Mesendoderm (in vitro differentiated cells): ENCODE measurements at regions not wholly inside any gene's neighbourhood (a gene's known extent, or its start where the extent isn't known, plus 50 kb on each side); places are given as distances from the start of the nearest gene placed in this dataset.
"Not testable (repeated sequence)": the region's sequence is repeated elsewhere in the genome, so short reads cannot be mapped to it uniquely, and the experiment has no call there.

ENCODE experiments used
- DNase-seq: peaks from one replicate; pipeline ENCODE4 v3.0.0; 2013
- H2AK5ac ChIP-seq: 2 replicates; pipeline ENCODE4 v1.6.1; 2013; ENCODE audit warnings: low read length, inconsistent platforms
- H2BK120ac ChIP-seq: 2 replicates; pipeline ENCODE4 v1.6.1; 2013; ENCODE audit warnings: low read depth, mild to moderate bottlenecking, low read length, moderate library complexity, mixed read lengths
- H2BK15ac ChIP-seq: replicated peaks from 2 replicates; pipeline ENCODE4 v1.6.1; 2013; ENCODE audit warnings: low read depth, mild to moderate bottlenecking, moderate library complexity
- H2BK5ac ChIP-seq: 2 replicates; pipeline ENCODE4 v1.6.1; 2013; ENCODE audit warnings: low read length, inconsistent platforms
- H3K18ac ChIP-seq: 2 replicates; pipeline ENCODE4 v1.6.1; 2013; ENCODE audit warnings: mild to moderate bottlenecking, low read length, mixed read lengths
- H3K23ac ChIP-seq: one replicate; pipeline ENCODE4 v1.6.1; 2013; ENCODE audit warnings: low read length
- H3K27ac ChIP-seq: 2 replicates; pipeline ENCODE4 v1.5.1; 2013; ENCODE audit warnings: low read depth, mild to moderate bottlenecking, inconsistent platforms, low read length, moderate library complexity
- H3K27me3 ChIP-seq: 2 replicates; pipeline ENCODE4 v1.6.1; 2013; ENCODE audit warnings: low read length, control low read depth, mild to moderate bottlenecking, inconsistent platforms; ENCODE audit not compliant: insufficient read depth, poor library complexity
- H3K36me3 ChIP-seq: 2 replicates; pipeline ENCODE4 v1.6.1; 2013; ENCODE audit warnings: low read length, inconsistent platforms; ENCODE audit not compliant: control insufficient read depth, insufficient read depth
- H3K4ac ChIP-seq: one replicate; pipeline ENCODE4 v1.6.1; 2013; ENCODE audit warnings: low read depth, mild to moderate bottlenecking, low read length, moderate library complexity
- H3K4me1 ChIP-seq: 2 replicates; pipeline ENCODE4 v1.6.1; 2013; ENCODE audit warnings: low read depth, low read length, inconsistent platforms; ENCODE audit not compliant: control insufficient read depth
- H3K4me2 ChIP-seq: 2 replicates; pipeline ENCODE4 v1.6.1; 2013; ENCODE audit warnings: low read length
- H3K4me3 ChIP-seq: 2 replicates; pipeline ENCODE4 v1.5.1; 2013; ENCODE audit warnings: mild to moderate bottlenecking, low read length
- H3K56ac ChIP-seq: one replicate; pipeline ENCODE4 v1.6.1; 2013; ENCODE audit warnings: low read length
- H3K79me1 ChIP-seq: 2 replicates; pipeline ENCODE4 v1.6.1; 2013; ENCODE audit warnings: low read length, inconsistent platforms
- H3K79me2 ChIP-seq: 2 replicates; pipeline ENCODE4 v1.6.1; 2013; ENCODE audit warnings: mild to moderate bottlenecking, low read length; ENCODE audit not compliant: control insufficient read depth, insufficient read depth
- H3K9ac ChIP-seq: 2 replicates; pipeline ENCODE4 v1.6.1; 2013; ENCODE audit warnings: low read length, inconsistent platforms
- H4K5ac ChIP-seq: one replicate; pipeline ENCODE4 v1.6.1; 2013; ENCODE audit warnings: low read length
- H4K8ac ChIP-seq: one replicate; pipeline ENCODE4 v1.6.1; 2013; ENCODE audit warnings: low read depth, mild to moderate bottlenecking, control low read depth, low read length, moderate library complexity
- WGBS: extraction: QIAGEN DNeasy Blood & Tissue Kit; methylation state at CpG from one replicate; pipeline ENCODE4 v1.1.7; 2013; ENCODE audit warnings: low lambda C conversion rate, missing lambda C conversion rate; ENCODE audit not compliant: insufficient coverage; ENCODE audit errors: extremely low coverage; 5-methylcytosine and 5-hydroxymethylcytosine counted together

DNA sequence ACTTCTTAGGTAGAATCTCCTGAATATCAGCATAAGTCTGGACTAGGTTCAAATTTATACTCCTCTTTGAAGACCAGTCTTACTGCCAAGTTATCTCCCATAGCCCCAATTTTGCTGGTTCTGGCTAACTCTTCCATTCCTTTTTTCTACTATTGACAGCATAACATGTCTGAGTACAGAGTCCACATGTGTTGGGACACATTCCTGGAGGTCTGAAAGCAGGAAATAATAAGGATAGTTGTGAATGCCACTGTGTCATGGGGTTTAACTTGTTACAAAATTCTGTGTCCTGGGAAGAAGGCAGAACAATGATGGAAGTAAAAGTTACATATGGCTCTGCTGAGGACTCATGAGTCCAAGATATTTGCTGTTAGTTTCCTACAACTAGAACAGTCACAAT lies 57.4 kb upstream of the ZBTB20 start:
- Histone ChIP-seq H4K8ac (no peak overlapping the region), H3K4me2 (no peak overlapping the region), H3K27me3 (no peaks in the 10 kb centered on the region), H2AK5ac (no peak overlapping the region), H3K56ac (no peak overlapping the region), H3K9ac (no peak overlapping the region), H2BK5ac (no peak overlapping the region), H3K4ac (no peak overlapping the region), H3K79me2 (no peaks in the 10 kb centered on the region), H2BK15ac (no peak overlapping the region), H4K5ac (no peak overlapping the region), H3K36me3 (no peaks in the 10 kb centered on the region), H2BK120ac (no peak overlapping the region), H3K18ac (no peak overlapping the region), H3K4me1 (no peaks in the 10 kb centered on the region), H3K23ac (no peak overlapping the region), H3K27ac (no peak overlapping the region), H3K4me3 (no peak overlapping the region), H3K79me1 (no peaks in the 10 kb centered on the region)
- no peak for DNase-seq

DNA sequence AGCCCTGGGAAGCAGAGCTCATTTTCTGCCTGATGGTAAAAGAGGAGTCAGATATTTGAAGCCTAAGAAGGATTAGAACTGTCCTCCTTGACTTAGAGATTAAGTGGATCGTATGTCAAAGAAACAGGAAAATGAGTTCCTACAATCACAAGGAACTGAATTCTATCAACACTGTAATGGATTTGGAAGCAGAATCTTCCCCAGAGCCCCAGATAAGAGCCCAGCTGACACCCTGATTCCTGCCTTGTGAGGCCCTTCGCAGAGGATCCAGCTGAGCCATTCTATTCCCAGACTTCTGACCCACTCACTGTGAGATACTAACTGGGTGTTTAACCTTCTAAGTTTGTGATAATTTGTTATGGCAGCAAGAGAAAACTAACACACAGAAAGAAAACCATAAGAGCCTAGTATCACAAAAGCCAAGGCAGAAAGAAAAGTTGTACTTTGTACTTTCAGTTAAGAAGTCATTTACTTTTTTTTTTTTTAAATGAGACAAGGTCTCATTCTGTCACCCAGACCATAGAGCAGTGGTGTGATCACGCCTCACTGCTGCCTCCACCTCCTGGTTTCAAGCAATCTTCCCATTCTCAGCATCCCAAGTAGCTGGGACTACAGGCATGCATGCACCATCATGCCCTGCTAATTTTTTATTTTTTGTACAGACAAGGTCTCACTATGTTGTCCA lies 61.1 kb upstream of the ZBTB20 start:
- no peaks in the 10 kb centered on the region for H3K79me1 ChIP-seq
- no peak overlapping the region for H3K4me2 ChIP-seq
- H3K18ac ChIP-seq = no peak overlapping the region
- H3K9ac ChIP-seq = no peak overlapping the region
- H3K27ac ChIP-seq = no peak overlapping the region
- H3K79me2 ChIP-seq = no peaks in the 10 kb centered on the region
- H3K56ac ChIP-seq = no peak overlapping the region
- no peak overlapping the region for H2BK15ac ChIP-seq
- no peak overlapping the region for H4K8ac ChIP-seq
- H2BK5ac ChIP-seq = no peak overlapping the region
- no peak overlapping the region for H3K4ac ChIP-seq
- no peaks in the 10 kb centered on the region for H3K36me3 ChIP-seq
- H4K5ac ChIP-seq = no peak overlapping the region
- no peaks in the 10 kb centered on the region for H3K27me3 ChIP-seq
- H2AK5ac ChIP-seq = no peak overlapping the region
- no peaks in the 10 kb centered on the region for H3K4me1 ChIP-seq
- no peak overlapping the region for H2BK120ac ChIP-seq
- DNase-seq = peak; percentile 64
- H3K23ac ChIP-seq = no peak overlapping the region
- no CpG with 5 or more reads among the region's 3 CpGs for WGBS
- H3K4me3 ChIP-seq = no peak overlapping the region

DNA sequence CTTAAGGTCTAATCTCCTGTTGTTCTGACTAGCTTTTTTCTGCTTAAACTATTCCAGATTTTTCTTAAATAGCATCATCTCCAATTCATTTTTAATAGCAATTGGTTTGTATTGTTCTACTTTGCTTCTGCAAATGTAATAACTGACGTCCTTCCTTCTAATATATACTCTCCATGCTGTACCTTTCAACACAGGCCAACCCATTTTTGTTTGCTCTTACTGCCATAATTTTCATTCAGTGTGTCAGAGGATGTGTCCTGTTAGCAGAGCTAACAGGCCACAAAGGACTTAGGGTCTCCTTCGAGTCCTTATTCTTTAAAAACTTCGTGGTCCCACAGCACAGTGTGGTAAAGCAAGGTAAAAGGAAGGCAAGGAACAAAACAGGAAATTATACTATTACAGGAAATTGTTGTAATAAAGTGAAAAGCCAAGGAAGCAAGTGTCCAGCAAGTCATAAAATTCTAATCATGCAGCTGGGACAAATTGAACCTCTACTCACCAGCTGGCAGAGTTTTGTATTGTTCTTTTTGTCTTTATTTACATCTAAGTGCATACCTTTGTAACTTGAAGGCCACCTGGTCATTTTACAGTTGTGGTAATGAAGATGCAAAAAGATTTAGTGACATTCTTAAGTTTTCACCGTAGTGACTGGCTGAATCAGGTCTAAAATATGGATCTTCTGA lies 64.9 kb upstream of the ZBTB20 start:
- Histone ChIP-seq H3K79me1 (no peaks in the 10 kb centered on the region), H2BK120ac (no peak overlapping the region), H3K23ac (no peak overlapping the region), H3K36me3 (no peaks in the 10 kb centered on the region), H2AK5ac (no peak overlapping the region), H3K4me1 (no peaks in the 10 kb centered on the region), H3K27me3 (no peaks in the 10 kb centered on the region), H3K56ac (no peak overlapping the region), H3K4me3 (no peak overlapping the region), H3K4ac (no peak overlapping the region), H2BK15ac (no peak overlapping the region), H3K4me2 (no peak overlapping the region), H2BK5ac (no peak overlapping the region), H4K8ac (no peak overlapping the region), H3K18ac (no peak overlapping the region), H3K79me2 (no peaks in the 10 kb centered on the region), H3K9ac (no peak overlapping the region), H4K5ac (no peak overlapping the region), H3K27ac (no peak overlapping the region)
- WGBS = no CpG with 5 or more reads among the region's 4 CpGs
- DNase-seq = no peak

DNA sequence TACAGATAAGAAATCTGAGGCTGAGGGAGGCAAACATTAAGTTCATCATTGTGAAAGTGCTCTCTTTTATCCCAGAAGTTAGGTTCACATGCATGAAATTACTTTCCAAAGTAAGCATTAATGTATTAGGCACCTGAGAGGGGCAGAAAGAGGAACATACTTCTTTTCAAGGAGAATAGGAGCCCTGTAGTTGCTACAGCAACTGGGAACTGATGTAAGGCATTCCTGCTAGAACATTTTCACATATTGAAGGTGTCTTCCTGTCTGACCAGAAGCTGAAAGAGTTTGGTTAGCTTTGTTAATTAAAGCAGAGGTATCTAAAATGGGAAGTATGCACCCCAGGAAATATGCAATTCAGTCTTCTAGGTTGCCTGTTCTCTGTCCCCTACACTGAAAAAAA lies 65.5 kb upstream of the ZBTB20 start:
- Histone ChIP-seq H3K18ac (no peak overlapping the region), H3K4me2 (no peak overlapping the region), H3K79me1 (no peaks in the 10 kb centered on the region), H3K27ac (no peak overlapping the region), H3K9ac (no peak overlapping the region), H3K79me2 (no peaks in the 10 kb centered on the region), H4K8ac (no peak overlapping the region), H4K5ac (no peak overlapping the region), H2BK5ac (no peak overlapping the region), H3K4ac (no peak overlapping the region), H3K27me3 (no peaks in the 10 kb centered on the region), H2BK15ac (no peak overlapping the region), H2AK5ac (no peak overlapping the region), H3K23ac (no peak overlapping the region), H3K36me3 (no peaks in the 10 kb centered on the region), H3K4me3 (no peak overlapping the region), H3K4me1 (no peaks in the 10 kb centered on the region), H3K56ac (no peak overlapping the region), H2BK120ac (no peak overlapping the region)
- no peak for DNase-seq

DNA sequence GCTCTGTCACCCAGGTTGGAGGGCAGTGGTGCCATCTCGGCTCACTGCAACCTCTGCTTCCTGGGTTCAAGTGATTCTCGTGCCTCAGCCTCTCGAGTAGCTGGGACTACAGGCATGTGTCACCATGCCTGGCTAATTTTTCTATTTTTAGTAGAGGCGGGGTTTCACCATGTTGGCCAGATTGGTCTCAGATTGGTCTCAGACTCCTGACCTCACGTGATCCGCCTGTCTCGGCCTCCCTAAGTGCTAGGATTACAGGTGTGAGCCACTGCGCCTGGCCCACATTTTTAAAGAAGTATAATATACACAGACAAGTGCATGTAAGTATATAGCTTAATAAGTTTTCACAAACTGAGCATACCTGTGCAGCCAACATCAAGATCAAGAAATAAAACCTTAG lies 66.0 kb upstream of the ZBTB20 start:
- H3K56ac ChIP-seq, H3K27me3 ChIP-seq, H2BK15ac ChIP-seq, H4K5ac ChIP-seq, H3K79me2 ChIP-seq, H3K4ac ChIP-seq, H3K4me3 ChIP-seq, H3K36me3 ChIP-seq, H3K23ac ChIP-seq, DNase-seq, H3K79me1 ChIP-seq, H3K9ac ChIP-seq, H2BK120ac ChIP-seq, H3K4me2 ChIP-seq, H4K8ac ChIP-seq, H3K27ac ChIP-seq, H2BK5ac ChIP-seq, H2AK5ac ChIP-seq, H3K4me1 ChIP-seq, H3K18ac ChIP-seq: not testable (repeated sequence)
- no CpG with 5 or more reads among the region's 8 CpGs for WGBS

DNA sequence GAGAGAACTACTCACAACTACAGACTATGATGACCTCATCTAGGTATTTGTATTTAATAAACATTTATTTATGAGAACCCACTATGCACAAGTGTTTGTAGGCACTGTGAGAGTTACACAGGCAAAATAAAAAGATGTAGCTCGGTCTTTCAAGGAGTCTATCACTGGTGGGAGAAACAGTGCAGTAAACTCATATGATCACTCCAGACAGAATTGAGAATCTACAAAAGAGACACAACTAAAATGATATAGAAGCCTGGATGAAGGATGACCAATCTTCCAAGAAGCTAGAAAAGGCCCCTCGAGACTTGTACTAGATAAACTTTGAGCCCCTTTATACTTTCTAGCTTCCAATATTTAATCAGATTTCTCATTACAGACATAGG lies 70.2 kb upstream of the ZBTB20 start:
- H2AK5ac ChIP-seq = no peak overlapping the region
- WGBS = no CpG with 5 or more reads among the region's 2 CpGs
- no peak overlapping the region for H3K4me2 ChIP-seq
- no peak overlapping the region for H3K9ac ChIP-seq
- no peak overlapping the region for H3K27ac ChIP-seq
- H3K36me3 ChIP-seq = no peaks in the 10 kb centered on the region
- H3K4me3 ChIP-seq = no peak overlapping the region
- H4K8ac ChIP-seq = no peak overlapping the region
- H3K79me1 ChIP-seq = no peaks in the 10 kb centered on the region
- H3K23ac ChIP-seq = no peak overlapping the region
- H3K4me1 ChIP-seq = peaks cover 2% of the 10 kb centered on the region
- H3K27me3 ChIP-seq = no peaks in the 10 kb centered on the region
- H2BK15ac ChIP-seq = no peak overlapping the region
- no peak for DNase-seq
- no peak overlapping the region for H2BK120ac ChIP-seq
- H3K18ac ChIP-seq = no peak overlapping the region
- no peak overlapping the region for H3K4ac ChIP-seq
- no peak overlapping the region for H4K5ac ChIP-seq
- H2BK5ac ChIP-seq = no peak overlapping the region
- H3K56ac ChIP-seq = no peak overlapping the region
- H3K79me2 ChIP-seq = no peaks in the 10 kb centered on the region
